Sigmoid colon (tissue), 6 donors: ENCODE measurements at regions not wholly inside any gene's neighbourhood (a gene's known extent, or its start where the extent isn't known, plus 50 kb on each side); places are given as distances from the start of the nearest gene placed in this dataset.
A peak's percentile ranks its signal among the peaks of the same experiment; 100 is the strongest.

Source experiments
- DNase-seq: peaks from one replicate; pipeline ENCODE4 v3.0.0-alpha.2; 2019
- H3K27ac ChIP-seq, 4 donors: fragments of 200-600 bp; sonication (generic); one replicate each; pipeline ENCODE4 v1.5.1; 2016 to 2019; ENCODE audit warnings: mild to moderate bottlenecking in 1 of 4
- H3K27me3 ChIP-seq, 3 donors: fragments of 200-600 bp; sonication (generic); one replicate each; pipeline ENCODE4 v1.5.1; 2019; ENCODE audit warnings: mild to moderate bottlenecking in 1 of 3
- H3K36me3 ChIP-seq, 4 donors: fragments of 200-600 bp; sonication (generic); one replicate each; pipeline ENCODE4 v1.5.1; 2016 to 2019
- H3K4me1 ChIP-seq, 4 donors: fragments of 200-600 bp; sonication (generic); one replicate each; pipeline ENCODE4 v1.5.1; 2017 to 2019
- H3K4me3 ChIP-seq, 4 donors: fragments of 200-600 bp; sonication (generic); one replicate each; pipeline ENCODE4 v1.5.1; 2017 to 2019; ENCODE audit warnings: mild to moderate bottlenecking in 2 of 4, moderate library complexity in 1 of 4
- H3K9me3 ChIP-seq, 4 donors: fragments of 200-600 bp in 3 of 4; sonication (generic) in 3 of 4; one replicate each; pipeline versions ENCODE4 v1.5.1 to v1.6.1; 2013 to 2019
- CTCF ChIP-seq, 4 experiments: fragments of 450-650 bp in 3 of 4; fragments of 200-600 bp in 1 of 4; IDR thresholded peaks; one replicate each; pipeline ENCODE4 v1.5.1; 2016 to 2019; ENCODE audit warnings: antibody characterized with exemption in 4 of 4, mild to moderate bottlenecking in 3 of 4, moderate library complexity in 2 of 4
- EP300 ChIP-seq, 4 donors: sonication (generic); formaldehyde crosslinking; IDR thresholded peaks; one replicate each; pipeline ENCODE4 v1.6.1; 2017; ENCODE audit warnings: antibody characterized with exemption in 4 of 4
- POLR2A ChIP-seq, 2 donors: fragments of 450-650 bp; IDR thresholded peaks; one replicate each; pipeline ENCODE4 v1.6.1; 2016; ENCODE audit warnings: antibody characterized with exemption in 2 of 2, mild to moderate bottlenecking in 2 of 2, moderate library complexity in 2 of 2
- POLR2AphosphoS5 ChIP-seq, 4 donors: sonication (generic); formaldehyde crosslinking; IDR thresholded peaks; one replicate each; pipeline ENCODE4 v1.6.1; 2017; ENCODE audit warnings: antibody characterized with exemption in 4 of 4
- WGBS, 2 donors: extraction: QIAGEN DNeasy Blood & Tissue Kit; methylation state at CpG; one replicate each; pipeline ENCODE4 v1.1.7; 2013; 5-methylcytosine and 5-hydroxymethylcytosine counted together
- intact Hi-C: fragments of 100-400 bp; cut with DNase I; formaldehyde crosslinking; loops from one replicate; pipeline ENCODE4 v1.15.1; 2023
- donor health status: healthy with polysubstance abuse.
- donor health status: healthy.

DNA sequence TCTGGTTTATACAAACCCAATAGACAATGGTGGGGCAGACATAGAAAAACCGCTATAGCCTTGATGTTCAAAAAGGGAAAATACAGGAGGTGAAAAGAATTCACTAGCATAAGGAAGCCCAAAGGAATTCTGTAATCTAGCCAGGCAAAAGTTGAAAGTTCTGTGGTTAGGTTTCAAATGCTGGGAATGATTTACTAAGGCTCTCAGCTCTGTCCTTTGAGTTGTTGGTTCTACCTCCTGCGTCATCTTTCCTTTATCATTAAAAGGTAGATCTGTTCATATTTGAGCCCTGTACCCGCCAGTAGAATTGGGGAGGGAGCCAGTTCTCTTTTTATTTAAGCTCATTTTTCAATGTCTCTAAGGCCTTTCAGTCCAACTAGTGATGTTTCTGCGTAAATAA, 866.5 kb downstream of the IGSF11 start:
- intact Hi-C loops: no loop called here
- WGBS, 2 donors: 72 to 84% methylated on average over 4 of the region's 4 CpGs
- no peaks in the 10 kb centered on the region for H3K36me3 ChIP-seq
- DNase-seq: no peak
- H3K4me3 ChIP-seq: no peak overlapping the region
- H3K27ac ChIP-seq: no peak overlapping the region
- no peaks in the 10 kb centered on the region for H3K4me1 ChIP-seq
- no peak for TF ChIP-seq EP300 (IDR thresholded peaks at IDR 0.05)
- TF ChIP-seq POLR2A (IDR thresholded peaks at IDR 0.05): no peak
- TF ChIP-seq POLR2AphosphoS5 (IDR thresholded peaks at IDR 0.05): no peak
- TF ChIP-seq CTCF (IDR thresholded peaks at IDR 0.05): no peak
- H3K27me3 ChIP-seq: no peaks in the 10 kb centered on the region
- no peaks in the 10 kb centered on the region for H3K9me3 ChIP-seq

GRCh38 chr3:118171236-118171852, 863.3 kb downstream of the IGSF11 start:
- no peaks in the 10 kb centered on the region for H3K36me3 ChIP-seq
- DNase-seq: peak; percentile 52

GRCh38 chr3:118180853-118181252, 853.8 kb downstream of the IGSF11 start:
- H3K4me3 ChIP-seq: no peak overlapping the region
- H3K27me3 ChIP-seq: no peaks in the 10 kb centered on the region
- intact Hi-C loops: no loop called here
- no peaks in the 10 kb centered on the region for H3K4me1 ChIP-seq
- no peaks in the 10 kb centered on the region for H3K36me3 ChIP-seq
- no peaks in the 10 kb centered on the region for H3K9me3 ChIP-seq
- no peak for DNase-seq
- H3K27ac ChIP-seq: no peak overlapping the region
- TF ChIP-seq POLR2AphosphoS5 (IDR thresholded peaks at IDR 0.05) (no peak), EP300 (IDR thresholded peaks at IDR 0.05) (no peak)

More at GRCh38 chr3:118171236-118171852, 863.3 kb downstream of the IGSF11 start:
- Histone ChIP-seq H3K4me3 (no peak overlapping the region), H3K27me3 (no peaks in the 10 kb centered on the region), H3K9me3 (no peaks in the 10 kb centered on the region), H3K4me1 (no peaks in the 10 kb centered on the region), H3K27ac (no peak overlapping the region)
- intact Hi-C loops: no loop called here
- 94 to 96% methylated on average over 35 of the region's 35 CpGs for WGBS, 2 donors
- no peak for TF ChIP-seq POLR2AphosphoS5 (IDR thresholded peaks at IDR 0.05)
- no peak for TF ChIP-seq POLR2A (IDR thresholded peaks at IDR 0.05)
- no peak for TF ChIP-seq EP300 (IDR thresholded peaks at IDR 0.05)
- TF ChIP-seq CTCF (IDR thresholded peaks at IDR 0.05): no peak

GRCh38 chr3:118181274-118181673, 853.4 kb downstream of the IGSF11 start:
- Histone ChIP-seq H3K36me3 (no peaks in the 10 kb centered on the region), H3K9me3 (no peaks in the 10 kb centered on the region), H3K4me3 (no peak overlapping the region), H3K27me3 (no peaks in the 10 kb centered on the region), H3K4me1 (no peaks in the 10 kb centered on the region), H3K27ac (no peak overlapping the region)
- intact Hi-C loops: no loop called here
- 10 to 41% methylated on average over 1 of the region's 1 CpG for WGBS, 2 donors
- DNase-seq: no peak
- TF ChIP-seq EP300 (IDR thresholded peaks at IDR 0.05) (no peak), POLR2AphosphoS5 (IDR thresholded peaks at IDR 0.05) (no peak), CTCF (IDR thresholded peaks at IDR 0.05) (no peak), POLR2A (IDR thresholded peaks at IDR 0.05) (no peak)

DNA sequence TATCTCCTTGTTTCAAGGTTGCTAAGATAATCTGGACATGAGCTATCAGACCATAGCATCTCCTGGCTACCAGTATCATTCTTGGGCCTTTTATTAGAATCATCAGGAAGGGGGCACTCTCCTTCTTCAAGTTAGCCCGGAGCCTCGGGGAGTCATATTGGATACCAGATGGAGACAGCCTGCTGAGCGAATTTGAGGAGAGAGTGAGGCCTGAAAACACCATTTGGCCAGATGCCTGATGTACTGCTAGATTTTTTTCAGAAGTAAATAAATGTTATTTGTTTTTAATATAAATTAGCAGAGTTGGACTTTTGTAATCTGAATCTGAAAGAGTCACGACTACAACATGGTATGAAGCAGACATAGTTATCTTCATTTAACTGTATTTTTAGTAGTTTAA, 848.6 kb downstream of the IGSF11 start:
- no peaks in the 10 kb centered on the region for H3K4me1 ChIP-seq
- no peak overlapping the region for H3K27ac ChIP-seq
- WGBS, 2 donors: 58 to 75% methylated on average over 4 of the region's 4 CpGs
- H3K27me3 ChIP-seq: no peaks in the 10 kb centered on the region
- H3K4me3 ChIP-seq: no peak overlapping the region
- TF ChIP-seq CTCF (IDR thresholded peaks at IDR 0.05) (no peak), POLR2A (IDR thresholded peaks at IDR 0.05) (no peak), POLR2AphosphoS5 (IDR thresholded peaks at IDR 0.05) (no peak), EP300 (IDR thresholded peaks at IDR 0.05) (no peak)
- DNase-seq: no peak
- intact Hi-C loops: no loop called here
- H3K9me3 ChIP-seq: no peaks in the 10 kb centered on the region
- no peaks in the 10 kb centered on the region for H3K36me3 ChIP-seq
